Keratinocyte (primary cell): ENCODE measurements at regions not wholly inside any gene's neighbourhood (a gene's known extent, or its start where the extent isn't known, plus 50 kb on each side); places are given as distances from the start of the nearest gene placed in this dataset.

Source experiments
- DNase-seq: peaks from one replicate; pipeline ENCODE4 v3.0.0-alpha.2; 2011; ENCODE audit warnings: low read depth, missing footprints, low spot score
- FAIRE-seq: peaks from 2 replicates; lab custom pipeline; 2011; peaks lifted over from hg19 to GRCh38; lab: Jason Lieb, UNC
- H2AFZ ChIP-seq: 2 replicates; pipeline ENCODE4 v1.6.0; 2012; ENCODE audit warnings: low read length, control low read depth, inconsistent platforms; ENCODE audit not compliant: control insufficient read depth
- H3K27ac ChIP-seq: 2 replicates; pipeline ENCODE4 v1.5.1; 2011; ENCODE audit warnings: low read length; ENCODE audit not compliant: control insufficient read depth, insufficient read depth
- H3K27me3 ChIP-seq: 3 replicates; pipeline ENCODE4 v1.6.0; 2011; ENCODE audit warnings: low read length; ENCODE audit not compliant: control insufficient read depth, insufficient read depth; ENCODE audit errors: extremely low read depth
- H3K36me3 ChIP-seq, 2 experiments: 2 replicates in 1 of 2; 3 replicates in 1 of 2; pipeline ENCODE4 v1.5.1; 2011; ENCODE audit warnings: low read length in 2 of 2, mild to moderate bottlenecking in 1 of 2; ENCODE audit not compliant: control insufficient read depth in 2 of 2, insufficient read depth in 2 of 2; ENCODE audit errors: extremely low read depth in 1 of 2
- H3K4me1 ChIP-seq: 3 replicates; pipeline ENCODE4 v1.5.1; 2011; ENCODE audit warnings: low read length; ENCODE audit not compliant: control insufficient read depth, insufficient read depth; ENCODE audit errors: extremely low read depth
- H3K4me2 ChIP-seq: 3 replicates; pipeline ENCODE4 v1.6.0; 2011; ENCODE audit warnings: low read depth, low read length; ENCODE audit not compliant: control insufficient read depth, insufficient read depth; ENCODE audit errors: extremely low read depth
- H3K4me3 ChIP-seq, 3 experiments: fragments of 200-600 bp in 1 of 3; sonication (generic) in 1 of 3; 2 replicates in 2 of 3; 3 replicates in 1 of 3; pipeline ENCODE4 v1.5.1; 2011 to 2016; ENCODE audit warnings: low read length in 3 of 3, mild to moderate bottlenecking in 3 of 3, control low read depth in 2 of 3, inconsistent platforms in 1 of 3, low read depth in 1 of 3, mixed read lengths in 1 of 3, mixed run types in 1 of 3, moderate library complexity in 1 of 3; ENCODE audit not compliant: control insufficient read depth in 2 of 3, insufficient read depth in 2 of 3; ENCODE audit errors: extremely low read depth in 1 of 3
- H3K79me2 ChIP-seq: 2 replicates; pipeline ENCODE4 v1.6.0; 2012; ENCODE audit warnings: low read length; ENCODE audit not compliant: control insufficient read depth, insufficient read depth
- H3K9ac ChIP-seq: 3 replicates; pipeline ENCODE4 v1.6.0; 2011; ENCODE audit warnings: low read length; ENCODE audit not compliant: control insufficient read depth, insufficient read depth; ENCODE audit errors: extremely low read depth
- H3K9me1 ChIP-seq: 3 replicates; pipeline ENCODE4 v1.6.0; 2011; ENCODE audit warnings: low read length; ENCODE audit not compliant: control insufficient read depth, insufficient read depth; ENCODE audit errors: extremely low read depth
- H3K9me3 ChIP-seq: 2 replicates; pipeline ENCODE4 v1.5.1; 2012; ENCODE audit warnings: low read depth, low read length; ENCODE audit not compliant: control insufficient read depth
- H4K20me1 ChIP-seq: 3 replicates; pipeline ENCODE4 v1.6.0; 2011; ENCODE audit warnings: low read length; ENCODE audit not compliant: control insufficient read depth, insufficient read depth; ENCODE audit errors: extremely low read depth
- CTCF ChIP-seq, 3 experiments: IDR thresholded peaks in 1 of 3; conservative IDR thresholded peaks in 1 of 3; optimal IDR thresholded peaks in 1 of 3; 2 replicates in 2 of 3; 3 replicates in 1 of 3; pipeline versions ENCODE3 to v1.5.1; 2011; ENCODE audit warnings: low read length in 3 of 3, mild to moderate bottlenecking in 3 of 3, moderate library complexity in 2 of 3, control low read depth in 1 of 3, inconsistent platforms in 1 of 3; ENCODE audit not compliant: insufficient read depth in 2 of 3; ENCODE audit errors: extremely low read depth in 1 of 3
- EZH2 ChIP-seq: IDR thresholded peaks from one replicate; pipeline ENCODE4 v1.6.1; 2012; ENCODE audit warnings: inconsistent platforms, mild to moderate bottlenecking, low read length, moderate library complexity
- dilution Hi-C: fragments of 300-500 bp; cut with MboI; formaldehyde crosslinking; loops from one replicate; pipeline ENCODE4 v1.7.0; 2020; ENCODE audit warnings: low sequenced_read_pairs; ENCODE audit not compliant: extremely low pct_ligation_motif_present

- TF ChIP-seq EZH2 (no peak), CTCF (optimal IDR thresholded peaks at IDR 0.05 in 1 of 3, IDR thresholded peaks at IDR 0.05 in 1 of 3, conservative IDR thresholded peaks at IDR 0.05 in 1 of 3; ENCODE audit: extremely low read depth in 1 of 3, insufficient read depth in 2 of 3, low read length in 3 of 3) (no peak)
- Histone ChIP-seq H2AFZ (no peak overlapping the region), H4K20me1 (no peaks in the 10 kb centered on the region), H3K27ac (no peak overlapping the region), H3K4me1 (no peaks in the 10 kb centered on the region), H3K79me2 (no peaks in the 10 kb centered on the region), H3K4me3 (no peak overlapping the region), H3K9ac (no peak overlapping the region), H3K9me3 (peaks cover 6% of the 10 kb centered on the region), H3K4me2 (no peak overlapping the region), H3K27me3 (no peaks in the 10 kb centered on the region), H3K36me3 (no peaks in the 10 kb centered on the region), H3K9me1 (no peaks in the 10 kb centered on the region)
- FAIRE-seq (no peak), DNase-seq (no peak)
- dilution Hi-C loops, result no loop called here
These were observed 468.3 kb upstream of the GYPC start for GRCh38 chr2:126187668-126188067.

GRCh38 chr2:126189527-126189926 is 466.4 kb upstream of the GYPC start:
- Histone ChIP-seq H3K36me3 (no peaks in the 10 kb centered on the region), H2AFZ (no peak overlapping the region), H3K9me1 (no peaks in the 10 kb centered on the region), H3K27ac (no peak overlapping the region), H4K20me1 (no peaks in the 10 kb centered on the region), H3K9ac (no peak overlapping the region), H3K27me3 (no peaks in the 10 kb centered on the region), H3K79me2 (no peaks in the 10 kb centered on the region), H3K4me2 (no peak overlapping the region), H3K4me1 (no peaks in the 10 kb centered on the region), H3K4me3 (no peak overlapping the region), H3K9me3 (peaks cover 4% of the 10 kb centered on the region)
- TF ChIP-seq CTCF (optimal IDR thresholded peaks at IDR 0.05 in 1 of 3, IDR thresholded peaks at IDR 0.05 in 1 of 3, conservative IDR thresholded peaks at IDR 0.05 in 1 of 3; ENCODE audit: extremely low read depth in 1 of 3, insufficient read depth in 2 of 3, low read length in 3 of 3) (no peak), EZH2 (no peak)
- dilution Hi-C loops, result no loop called here
- FAIRE-seq (no peak), DNase-seq (no peak)
